ENCODE measurements at regions not wholly inside any gene's neighbourhood (a gene's known extent, or its start where the extent isn't known, plus 50 kb on each side); places are given as distances from the start of the nearest gene placed in this dataset.
"Not testable (repeated sequence)": the region's sequence is repeated elsewhere in the genome, so short reads cannot be mapped to it uniquely, and the experiment has no call there.

- DNase-seq (ENCODE audit: low spot score): no peak
Measured at GRCh38 chr21:35170818-35171217, 121.7 kb upstream of the RUNX1 start.

GRCh38 chr21:35170244-35170643 lies 121.1 kb upstream of the RUNX1 start:
- no peak for DNase-seq (ENCODE audit: low spot score)

- DNase-seq (ENCODE audit: low spot score): no peak
Measured at GRCh38 chr21:35169574-35169973, 120.5 kb upstream of the RUNX1 start.

GRCh38 chr21:35168735-35169134 lies 119.6 kb upstream of the RUNX1 start:
- DNase-seq (ENCODE audit: low spot score): no peak

GRCh38 chr21:35164971-35165483 lies 115.9 kb upstream of the RUNX1 start:
- no peak for DNase-seq (ENCODE audit: low spot score)

GRCh38 chr21:35164380-35164779 lies 115.3 kb upstream of the RUNX1 start:
- DNase-seq (ENCODE audit: low spot score): no peak

- DNase-seq (ENCODE audit: low spot score): no peak
Measured at GRCh38 chr21:35163411-35163810, 114.3 kb upstream of the RUNX1 start.

- no peak for DNase-seq (ENCODE audit: low spot score)
Measured at GRCh38 chr21:35162831-35163230, 113.7 kb upstream of the RUNX1 start.

- no peak for DNase-seq (ENCODE audit: low spot score)
Measured at GRCh38 chr21:35159881-35160280, 110.8 kb upstream of the RUNX1 start.

GRCh38 chr21:35157374-35157773 lies 108.3 kb upstream of the RUNX1 start:
- not testable (repeated sequence) for DNase-seq (ENCODE audit: low spot score)

GRCh38 chr21:35156293-35157278 lies 107.5 kb upstream of the RUNX1 start:
- no peak for DNase-seq (ENCODE audit: low spot score)

GRCh38 chr21:35154788-35155187 lies 105.7 kb upstream of the RUNX1 start:
- DNase-seq (ENCODE audit: low spot score): no peak

GRCh38 chr21:35153671-35154070 lies 104.6 kb upstream of the RUNX1 start:
- no peak for DNase-seq (ENCODE audit: low spot score)

- no peak for DNase-seq (ENCODE audit: low spot score)
Measured at GRCh38 chr21:35150562-35151226, 101.6 kb upstream of the RUNX1 start.

- no peak for DNase-seq (ENCODE audit: low spot score)
Measured at GRCh38 chr21:35149698-35150097, 100.6 kb upstream of the RUNX1 start.

GRCh38 chr21:35147439-35147838 lies 98.3 kb upstream of the RUNX1 start:
- DNase-seq (ENCODE audit: low spot score): no peak

- DNase-seq (ENCODE audit: low spot score): no peak
Measured at GRCh38 chr21:35145626-35146233, 96.6 kb upstream of the RUNX1 start.

GRCh38 chr21:35144978-35145377 lies 95.9 kb upstream of the RUNX1 start:
- no peak for DNase-seq (ENCODE audit: low spot score)

- no peak for DNase-seq (ENCODE audit: low spot score)
Measured at GRCh38 chr21:35142036-35142815, 93.1 kb upstream of the RUNX1 start.

- no peak for DNase-seq (ENCODE audit: low spot score)
Measured at GRCh38 chr21:35139382-35139715, 90.2 kb upstream of the RUNX1 start.

- DNase-seq (ENCODE audit: low spot score): no peak
Measured at GRCh38 chr21:35138665-35139381, 89.7 kb upstream of the RUNX1 start.

Data from mucosa of gallbladder (tissue), 1 donor.